ENCODE measurements at regions not wholly inside any gene's neighbourhood (a gene's known extent, or its start where the extent isn't known, plus 50 kb on each side); places are given as distances from the start of the nearest gene placed in this dataset.

DNA sequence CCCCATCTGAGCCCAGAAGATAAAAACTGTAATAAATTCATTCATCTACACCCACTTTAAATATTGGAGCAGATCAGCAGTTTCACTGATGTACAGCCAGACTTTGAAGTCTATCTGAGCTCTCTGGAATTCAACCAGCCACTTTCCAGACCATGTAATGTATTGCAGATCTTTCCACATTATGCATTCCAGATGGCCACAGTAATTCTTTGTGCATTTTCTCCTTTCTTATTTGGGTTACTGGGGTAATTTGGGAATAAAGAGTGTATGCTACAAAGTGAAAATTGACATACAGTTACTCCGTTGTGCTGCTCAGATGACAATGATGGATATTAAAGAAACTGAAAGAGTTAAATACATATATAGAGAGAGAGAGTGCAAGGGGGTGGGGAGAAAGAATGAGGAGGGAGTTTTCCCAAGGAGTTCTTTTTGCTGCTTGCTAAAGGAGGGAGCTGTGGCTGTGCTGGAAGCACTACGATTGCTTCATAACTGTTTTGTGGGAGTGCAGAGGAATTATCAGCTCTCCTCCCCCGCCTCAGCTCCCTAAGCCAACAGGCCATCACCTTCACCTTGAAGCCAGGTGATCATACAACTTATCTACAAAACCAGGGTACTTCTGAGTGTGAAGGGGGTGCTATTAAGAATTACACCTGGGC, 152.8 kb downstream of the GAS1 start:
- no peak for DNase-seq

DNA sequence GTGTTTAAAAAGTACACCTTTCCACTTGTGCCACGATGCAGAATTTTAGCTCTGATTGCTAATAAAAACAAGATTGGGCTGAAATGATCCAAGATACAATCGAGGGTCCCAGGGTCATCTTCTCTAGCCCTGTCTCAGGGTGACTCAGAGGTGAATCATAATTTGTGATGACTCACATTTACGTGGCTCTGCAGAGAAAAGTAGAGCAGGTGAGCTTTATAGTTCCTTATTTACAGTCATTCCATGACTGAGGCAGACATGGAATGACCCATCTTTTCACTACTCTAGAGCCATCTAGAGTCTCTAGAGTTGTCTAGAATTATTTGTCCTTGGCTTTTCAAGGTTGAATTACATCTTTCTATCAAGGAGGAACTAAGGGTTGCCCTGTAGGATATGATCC, 155.2 kb downstream of the GAS1 start:
- DNase-seq, result no peak

DNA sequence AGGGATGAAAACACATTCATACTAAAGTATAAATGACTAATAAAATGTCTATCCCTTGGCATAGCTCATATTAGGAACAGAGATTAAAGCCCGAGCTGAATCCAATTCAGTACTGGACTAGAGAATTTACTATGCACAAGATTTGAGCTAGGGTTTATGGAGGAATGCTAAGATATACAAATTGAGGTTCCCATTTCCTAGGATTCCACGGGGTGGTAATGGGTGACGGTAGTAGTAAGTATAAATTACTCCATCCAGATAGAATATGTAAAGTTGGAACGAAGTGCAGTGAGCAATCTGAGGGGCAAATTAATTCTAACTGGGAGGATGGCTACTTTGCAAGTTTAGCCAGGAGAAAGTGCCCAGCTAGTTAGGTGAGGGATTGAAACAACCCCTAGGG, 156.5 kb downstream of the GAS1 start:
- DNase-seq, result no peak

DNA sequence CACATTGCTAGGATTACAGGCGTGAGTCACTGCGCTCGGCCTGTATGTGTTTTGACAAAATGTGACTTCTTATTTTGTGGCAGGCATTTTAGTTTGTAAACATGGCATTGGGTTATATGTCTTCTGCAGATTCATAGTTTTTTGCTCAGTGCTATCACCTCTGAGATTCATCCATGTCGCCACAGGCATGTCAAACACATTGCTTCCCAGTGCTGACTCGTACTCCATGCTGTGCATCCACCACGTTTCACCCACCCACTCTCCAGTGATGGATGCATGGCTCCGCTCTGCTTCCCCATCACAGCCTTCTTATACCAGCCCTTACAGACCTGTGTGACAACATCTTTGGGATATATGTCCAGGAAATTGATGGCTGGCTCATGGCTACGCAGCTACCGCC, 158.8 kb downstream of the GAS1 start:
- DNase-seq, result no peak

DNA sequence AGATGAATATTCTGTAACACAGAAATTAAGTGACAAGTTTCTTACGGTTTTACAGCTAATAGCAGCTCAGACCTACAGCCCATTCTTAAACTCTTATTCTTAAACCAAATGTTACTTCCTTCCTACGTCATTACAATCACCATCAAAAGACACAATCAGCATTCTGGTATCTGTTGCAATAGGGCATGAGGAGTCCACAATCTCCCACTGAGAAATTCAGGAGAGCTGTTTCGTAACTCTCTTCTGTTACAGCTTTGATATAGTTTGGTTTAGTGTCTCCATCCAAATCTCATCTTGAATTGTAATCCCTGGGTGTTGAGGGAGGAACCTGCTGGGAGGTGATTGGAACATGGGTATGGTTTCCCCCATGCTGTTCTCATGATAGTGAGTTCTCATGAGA, 163.4 kb downstream of the GAS1 start:
- no peak for DNase-seq

DNA sequence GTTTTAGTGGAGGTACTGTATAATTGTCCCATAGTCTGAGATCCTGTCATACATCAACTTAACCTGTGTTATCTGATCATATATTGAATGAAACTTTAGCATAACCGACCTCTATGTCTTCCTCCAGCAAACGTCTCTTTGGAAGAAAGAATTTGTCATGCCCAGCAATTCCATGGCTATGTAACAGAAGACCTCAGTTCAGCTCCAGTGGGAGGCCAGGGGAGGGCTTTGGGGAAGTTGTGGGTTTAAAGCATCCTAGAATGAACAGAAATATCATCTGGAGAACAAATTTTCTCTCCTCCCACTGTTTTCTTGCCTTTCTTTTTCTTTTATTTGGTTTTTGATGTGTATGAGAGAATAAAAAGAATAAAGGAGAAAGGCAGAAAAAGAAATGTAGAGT, 164.5 kb downstream of the GAS1 start:
- DNase-seq, result no peak

DNA sequence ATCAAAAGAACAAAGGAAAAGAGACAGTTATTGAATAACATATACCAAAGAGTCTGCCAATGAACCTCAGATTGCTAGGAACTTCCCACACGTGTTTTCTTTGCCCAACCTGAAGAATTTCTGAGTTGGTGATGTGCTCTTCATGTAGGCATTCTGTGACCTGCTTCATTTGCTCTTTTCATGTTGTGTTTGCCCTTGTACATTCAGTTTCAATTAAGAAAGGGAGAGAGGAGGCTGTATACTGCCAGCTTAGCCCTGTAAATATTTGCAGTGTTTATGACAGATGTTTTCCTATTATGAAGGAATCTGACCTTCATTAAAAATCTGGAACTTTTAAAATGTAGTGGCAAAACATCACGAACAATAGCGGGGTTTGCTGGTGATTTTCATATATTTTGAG, 168.5 kb downstream of the GAS1 start:
- no peak for DNase-seq

DNA sequence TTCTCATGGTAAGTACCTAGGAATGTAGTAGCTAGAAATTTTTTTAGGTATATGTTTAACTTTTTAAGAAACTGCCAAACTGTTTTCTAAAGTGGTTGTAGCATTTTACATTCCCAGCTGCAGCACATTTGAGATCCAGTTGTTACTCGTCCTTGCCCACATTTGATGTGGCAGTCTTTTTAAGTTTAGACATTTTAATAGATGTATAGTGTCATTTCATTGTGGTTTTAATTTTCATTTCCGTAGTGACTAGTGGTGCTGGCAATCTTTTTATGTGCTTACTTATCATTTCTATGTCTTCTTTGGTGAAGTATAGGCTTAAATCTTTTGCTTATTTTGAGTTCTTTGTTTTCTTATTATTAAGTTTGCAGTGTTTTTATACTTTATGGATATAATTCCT, 171.6 kb downstream of the GAS1 start:
- no peak for DNase-seq

DNA sequence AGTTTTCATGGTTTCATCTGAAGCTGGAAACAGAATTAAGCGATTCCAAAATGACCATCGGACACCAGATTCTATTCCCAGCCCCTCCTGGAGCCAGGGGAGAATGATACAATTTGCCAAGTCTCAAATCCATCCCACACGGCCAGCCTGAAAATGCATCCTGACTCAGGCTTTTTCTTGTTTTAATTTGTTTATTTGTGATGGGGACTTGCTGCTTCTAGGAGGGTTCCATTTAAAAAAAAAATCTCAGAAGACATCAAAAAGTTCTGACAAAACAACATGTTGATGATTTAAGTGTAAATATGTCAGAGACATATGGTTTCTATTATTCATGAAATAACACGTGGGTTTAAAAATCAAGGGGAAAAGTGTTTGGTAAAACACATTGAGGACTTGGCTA, 173.2 kb downstream of the GAS1 start:
- no peak for DNase-seq

DNA sequence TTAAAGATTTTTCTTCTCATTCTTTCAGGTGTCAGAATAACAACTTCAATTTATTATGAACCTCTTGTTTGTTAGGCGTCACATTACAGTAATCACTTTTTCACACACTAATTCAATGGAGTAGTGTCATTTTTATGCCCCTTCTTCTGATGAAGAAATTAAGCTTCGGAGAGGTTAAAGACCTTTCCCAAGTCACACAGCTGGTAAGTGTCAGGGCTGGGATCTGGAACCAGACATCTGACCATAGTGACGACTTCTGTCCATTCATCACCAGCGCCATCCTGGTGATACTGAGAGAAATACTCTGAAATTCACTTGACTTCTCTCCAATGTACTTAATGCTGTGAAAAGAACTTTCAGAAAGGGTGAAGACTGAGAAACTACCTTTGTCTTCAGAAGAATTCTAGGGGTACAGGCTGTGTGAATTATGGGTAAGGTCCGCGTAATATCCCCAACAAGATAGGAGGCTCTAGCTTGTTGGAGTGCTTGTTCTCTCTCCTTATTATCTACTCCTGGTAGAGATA, 173.8 kb downstream of the GAS1 start:
- no peak for DNase-seq

DNA sequence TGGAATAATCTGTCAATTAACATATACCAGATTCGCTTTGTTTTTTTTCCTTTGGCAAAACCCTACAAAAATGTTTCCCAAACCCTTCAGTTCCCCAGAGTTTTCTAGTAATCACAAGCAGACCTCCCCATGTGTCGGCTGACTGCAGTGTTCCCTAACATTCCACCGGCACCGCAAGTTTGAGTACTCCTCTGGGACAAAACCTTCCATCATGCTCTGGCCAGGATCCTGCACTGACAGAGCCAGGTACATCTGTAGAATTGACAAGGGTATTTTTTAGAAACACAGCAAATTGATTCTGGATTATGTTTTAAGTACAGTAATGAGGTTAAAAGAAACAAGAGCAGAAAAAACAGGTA, 174.7 kb downstream of the GAS1 start:
- DNase-seq, result no peak

DNA sequence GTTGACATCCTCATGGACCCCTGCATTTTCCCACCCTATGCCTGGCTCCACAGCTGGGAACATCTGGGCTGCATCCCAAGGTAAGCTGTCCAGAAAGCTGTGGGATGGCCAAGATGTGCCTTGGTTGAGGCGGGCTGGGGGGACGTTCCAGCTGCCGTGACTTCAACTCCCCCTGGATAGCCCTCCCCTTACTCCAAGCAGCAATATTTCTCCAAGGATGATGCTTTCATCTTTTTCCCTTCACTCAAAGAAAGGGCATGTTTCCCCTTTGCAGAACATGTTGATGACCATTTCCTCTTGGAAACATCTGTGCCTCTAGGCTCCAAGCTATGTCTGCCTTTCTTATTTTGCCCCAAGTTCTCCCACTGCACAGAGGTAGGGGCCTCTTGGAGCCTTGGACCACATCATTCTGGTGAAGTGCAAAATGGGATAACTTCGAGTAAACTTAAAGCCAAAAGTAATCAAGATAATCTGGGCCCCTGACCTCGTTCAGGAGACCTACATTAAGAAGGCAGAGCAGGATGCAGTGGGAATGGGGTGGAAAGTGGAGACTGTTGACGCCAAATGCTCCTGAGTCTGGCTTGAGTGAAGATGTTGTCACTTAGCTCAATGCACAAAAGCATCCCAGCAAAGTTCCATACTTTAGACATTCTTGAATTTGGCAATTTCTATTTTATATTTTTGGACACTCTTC, 175.2 kb downstream of the GAS1 start:
- no peak for DNase-seq

DNA sequence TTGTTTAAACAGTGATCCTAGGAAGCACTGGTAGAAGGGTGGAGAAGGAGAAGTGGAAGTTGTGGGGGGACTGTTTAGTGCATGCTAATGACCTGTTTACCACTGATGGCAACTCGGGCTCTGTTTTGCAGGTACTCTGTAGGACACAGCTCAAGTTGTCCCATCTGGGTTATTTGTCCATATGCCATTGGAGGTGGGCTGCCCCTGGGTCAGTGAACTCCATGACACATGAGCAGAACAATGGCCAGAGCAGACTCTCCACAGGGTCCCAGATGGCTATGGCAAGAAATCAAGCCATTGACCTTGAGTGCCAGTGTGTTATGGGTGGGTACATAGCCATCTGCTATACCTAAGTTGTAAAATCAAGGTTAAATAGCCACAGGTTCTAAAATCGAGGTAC, 175.9 kb downstream of the GAS1 start:
- no peak for DNase-seq

DNA sequence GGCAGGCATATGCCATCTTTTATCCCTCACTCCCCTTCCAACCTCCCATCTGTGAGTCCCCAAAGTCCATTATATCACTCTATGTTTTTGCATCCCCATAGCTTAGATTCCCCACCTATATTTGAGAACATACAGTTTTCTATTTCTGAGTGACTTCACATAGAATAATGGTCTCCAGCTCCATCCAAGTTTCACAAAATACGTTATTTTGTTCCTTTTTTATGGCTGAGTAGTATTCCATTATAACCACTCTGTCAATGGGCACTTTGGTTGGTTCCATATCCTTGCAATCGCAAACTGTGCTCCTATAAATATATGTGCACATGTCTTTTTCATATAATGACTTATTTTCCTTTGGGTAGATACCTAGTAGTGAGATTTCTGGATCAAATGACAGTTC, 178.6 kb downstream of the GAS1 start:
- DNase-seq, result no peak

DNA sequence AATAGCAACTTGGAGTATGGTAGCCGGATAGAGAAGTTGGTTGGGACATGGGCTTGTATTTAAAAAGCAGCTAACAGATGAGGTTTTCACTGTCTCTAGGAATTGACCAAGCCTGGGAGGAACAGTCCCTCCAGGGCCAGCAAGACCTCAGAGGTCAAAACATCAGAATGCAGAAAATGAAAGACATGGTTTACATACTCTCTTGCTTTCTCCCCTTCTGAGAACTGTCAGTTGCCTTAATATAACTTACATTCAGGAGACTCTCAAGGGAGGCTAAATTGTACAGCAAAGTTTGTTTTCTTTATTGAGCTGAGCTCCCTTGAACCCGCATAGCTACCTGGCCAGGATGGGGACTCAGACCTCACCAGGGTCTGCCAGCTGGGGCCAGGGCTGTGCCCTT, 179.3 kb downstream of the GAS1 start:
- DNase-seq, result no peak

DNA sequence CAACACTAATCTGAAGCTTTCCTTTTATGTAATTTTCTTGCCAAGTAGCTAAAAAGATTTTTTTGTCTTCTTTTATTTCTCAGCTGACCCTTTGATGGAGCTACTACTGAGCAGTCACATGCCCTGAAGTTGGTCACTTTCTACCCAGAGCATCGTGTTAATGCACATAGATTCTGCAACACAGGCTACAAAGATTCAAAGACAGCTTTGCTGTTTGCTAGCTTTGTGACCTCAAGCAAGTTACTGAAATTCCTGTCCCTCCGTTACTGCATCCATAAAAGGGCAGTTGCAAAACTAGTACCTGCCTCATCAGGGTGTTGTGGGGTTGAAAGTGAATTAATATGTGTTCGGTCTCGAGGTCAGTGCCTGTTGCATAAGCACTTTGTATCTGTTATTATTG, 179.9 kb downstream of the GAS1 start:
- no peak for DNase-seq

DNA sequence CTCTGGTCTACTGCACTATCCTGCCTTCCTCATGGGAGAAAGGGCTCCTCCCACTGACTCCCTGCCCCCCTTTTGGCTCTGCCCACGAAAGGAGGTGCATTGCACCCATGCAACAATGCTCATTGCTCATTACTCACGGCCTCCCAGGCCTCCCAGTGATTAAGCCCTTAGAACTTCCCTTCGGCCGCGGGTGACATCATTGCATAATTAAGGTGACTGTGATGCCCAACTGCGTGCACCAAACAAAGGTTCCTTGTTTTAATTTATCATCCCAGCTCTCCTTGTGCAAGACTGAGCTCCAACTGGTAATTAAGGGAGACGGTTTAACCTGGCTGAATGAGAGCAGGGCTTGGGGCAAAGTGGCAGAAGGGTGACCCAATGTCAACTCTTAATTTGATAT, 180.4 kb downstream of the GAS1 start:
- DNase-seq, result no peak

DNA sequence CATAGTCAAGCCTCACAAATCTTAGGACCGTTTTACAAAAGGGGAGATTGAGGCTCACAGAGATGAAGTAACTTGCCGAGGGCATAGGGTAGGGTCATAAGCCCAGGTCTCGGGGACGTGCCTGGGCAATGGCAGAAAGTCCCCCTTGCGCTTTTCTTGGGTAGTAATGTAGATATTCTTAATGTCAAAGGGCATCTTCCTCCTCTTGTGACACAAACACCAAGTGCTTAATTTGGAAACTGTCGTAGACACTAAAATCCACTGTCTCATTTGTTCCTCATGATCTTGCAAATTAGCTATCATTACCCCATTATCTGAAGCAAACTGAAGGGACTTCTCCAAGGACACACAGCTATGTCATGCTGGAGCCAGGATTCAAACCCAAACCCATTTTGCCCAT, 180.8 kb downstream of the GAS1 start:
- DNase-seq, result no peak

DNA sequence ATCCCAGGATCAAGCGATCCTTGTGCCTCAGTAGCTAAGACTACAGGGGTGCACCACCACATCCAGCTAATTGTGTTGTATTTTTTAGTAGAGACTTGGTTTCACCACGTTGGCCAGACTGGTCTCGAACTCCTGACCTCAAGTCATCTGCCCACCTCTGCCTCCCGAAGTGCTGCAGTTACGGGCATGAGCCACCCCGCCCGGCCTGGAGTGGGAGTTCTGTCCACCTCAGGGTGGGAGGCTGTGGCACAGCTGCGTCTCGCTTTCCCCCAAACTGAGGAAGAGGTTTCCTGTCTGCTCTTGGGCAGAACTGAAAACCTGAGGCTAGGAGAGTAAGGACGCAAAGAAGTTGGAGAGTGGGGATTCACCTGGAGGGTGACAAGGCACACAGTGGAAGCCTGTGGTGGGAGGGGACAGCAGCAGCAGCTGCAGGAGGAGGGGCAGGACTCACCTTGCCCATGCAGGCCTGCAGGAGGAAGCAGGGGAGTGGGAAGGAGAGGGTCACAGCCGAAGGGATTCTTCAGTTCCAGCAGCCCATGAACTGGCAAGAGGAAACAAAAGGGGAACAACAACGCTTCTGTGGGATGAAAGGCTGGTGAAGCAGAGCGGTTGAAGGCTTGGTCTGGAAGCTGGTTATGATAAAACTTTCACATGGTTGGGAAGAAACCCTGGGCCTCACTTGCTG, 181.4 kb downstream of the GAS1 start:
- DNase-seq, result no peak

DNA sequence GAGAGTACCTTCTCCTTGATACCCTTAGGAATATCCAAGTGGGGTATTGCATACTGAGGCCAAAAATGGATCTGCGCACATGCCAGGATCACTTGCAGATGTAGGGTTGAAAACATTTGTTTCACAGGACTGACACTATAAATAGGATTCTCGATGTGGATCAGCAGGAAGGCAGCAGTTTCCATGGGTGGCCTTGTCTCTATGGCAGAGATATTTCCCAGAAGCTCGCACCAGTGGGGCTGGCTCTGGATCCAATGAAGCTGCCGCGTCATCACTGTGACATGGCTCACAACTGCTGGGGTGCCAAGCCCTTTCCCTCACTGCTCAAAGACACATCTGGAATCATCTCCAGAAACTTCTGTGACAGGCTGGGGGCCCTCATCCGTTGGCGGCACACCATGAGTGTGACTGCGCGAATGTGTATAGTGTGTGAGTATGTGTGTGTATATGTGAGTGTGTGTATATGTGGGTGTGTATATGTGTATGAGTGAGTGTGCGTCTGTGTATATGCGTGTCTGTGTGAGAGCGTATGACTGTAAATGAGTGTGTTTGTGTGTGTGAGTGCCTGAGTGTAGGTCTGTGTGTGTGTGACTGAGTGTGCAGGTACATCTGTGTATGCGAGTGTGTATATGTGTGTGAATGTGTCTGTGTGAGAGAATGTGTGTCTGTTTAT, 182.5 kb downstream of the GAS1 start:
- DNase-seq, result no peak

DNA sequence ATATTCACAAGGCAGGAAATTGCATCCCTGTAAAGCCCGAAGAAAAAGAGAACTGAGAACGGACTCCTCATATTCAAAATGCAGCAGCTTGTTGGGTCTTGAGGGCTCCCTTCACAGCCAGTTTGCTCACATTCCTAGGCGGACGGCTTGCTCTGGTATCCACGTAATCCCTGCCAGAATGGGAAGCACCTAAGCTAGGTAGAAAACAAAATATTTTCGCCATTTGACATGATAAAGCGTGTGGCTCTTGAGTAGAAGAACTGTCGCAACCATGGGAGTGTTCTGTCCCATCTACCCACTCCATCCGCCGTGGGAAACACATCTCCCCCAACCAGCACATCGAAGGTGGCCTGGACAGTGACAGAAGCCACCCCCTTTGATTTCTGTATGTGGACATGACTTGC, 183.1 kb downstream of the GAS1 start:
- DNase-seq, result no peak

DNA sequence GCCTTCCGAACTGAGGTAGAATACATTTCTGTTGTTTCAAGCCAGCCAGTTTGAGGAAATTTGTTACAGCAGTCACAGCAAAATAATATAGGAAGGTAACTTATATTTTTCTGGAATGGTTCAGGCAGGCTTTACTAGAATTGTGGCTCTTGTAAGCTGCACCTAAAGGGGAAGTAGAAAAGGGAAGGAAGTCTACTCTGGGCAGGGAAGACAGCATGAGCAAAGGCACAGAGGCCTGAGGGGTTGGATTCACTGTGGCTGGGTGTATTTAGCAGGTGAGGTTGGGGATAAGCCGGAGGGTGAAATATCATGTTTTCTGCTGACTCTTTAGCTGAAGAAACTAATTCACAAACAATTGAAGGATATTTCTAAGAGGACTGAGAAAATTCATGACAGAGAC, 183.5 kb downstream of the GAS1 start:
- DNase-seq, result no peak

DNA sequence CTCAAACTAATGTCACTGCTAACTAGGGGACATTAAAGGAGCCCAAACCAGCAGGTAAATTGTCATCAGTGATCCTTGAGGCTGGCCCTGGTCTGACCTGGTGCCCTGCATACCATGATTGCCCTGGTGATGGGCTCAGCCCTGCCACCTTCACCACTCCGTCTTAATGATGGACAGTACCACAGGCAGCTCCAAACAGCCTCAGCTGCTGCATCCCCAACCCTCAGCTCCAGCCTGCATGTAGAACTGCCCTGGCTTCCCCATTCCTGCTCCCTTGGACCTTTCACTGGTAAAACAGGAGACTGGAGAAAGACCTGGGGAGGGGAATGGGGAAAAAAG, 190.0 kb downstream of the GAS1 start:
- DNase-seq, result no peak
